ENCODE measurements at regions not wholly inside any gene's neighbourhood (a gene's known extent, or its start where the extent isn't known, plus 50 kb on each side); places are given as distances from the start of the nearest gene placed in this dataset.

GRCh38 chr21:28775071-28775470 is 217.6 kb downstream of the LTN1 start:
- TF ChIP-seq POLR2A (IDR thresholded peaks at IDR 0.05; ENCODE audit: low read length) (no peak), GATA1 (IDR thresholded peaks at IDR 0.05; ENCODE audit: low read depth, low read length) (no peak)
